Esophagus squamous epithelium (tissue), 4 donors: ENCODE measurements at regions not wholly inside any gene's neighbourhood (a gene's known extent, or its start where the extent isn't known, plus 50 kb on each side); places are given as distances from the start of the nearest gene placed in this dataset.

Experiments used
- CTCF ChIP-seq, 6 experiments: fragments of 450-650 bp in 4 of 6; fragments of 200-600 bp in 2 of 6; sonication (generic) in 2 of 6; IDR thresholded peaks; one replicate each; pipeline ENCODE4 v1.5.1; 2016 to 2019; ENCODE audit warnings: antibody characterized with exemption in 6 of 6, mild to moderate bottlenecking in 4 of 6, moderate library complexity in 4 of 6
- POLR2A ChIP-seq, 4 donors: fragments of 450-650 bp; IDR thresholded peaks; one replicate each; pipeline ENCODE4 v1.6.1; 2017; ENCODE audit warnings: antibody characterized with exemption in 4 of 4, mild to moderate bottlenecking in 4 of 4, moderate library complexity in 3 of 4

DNA sequence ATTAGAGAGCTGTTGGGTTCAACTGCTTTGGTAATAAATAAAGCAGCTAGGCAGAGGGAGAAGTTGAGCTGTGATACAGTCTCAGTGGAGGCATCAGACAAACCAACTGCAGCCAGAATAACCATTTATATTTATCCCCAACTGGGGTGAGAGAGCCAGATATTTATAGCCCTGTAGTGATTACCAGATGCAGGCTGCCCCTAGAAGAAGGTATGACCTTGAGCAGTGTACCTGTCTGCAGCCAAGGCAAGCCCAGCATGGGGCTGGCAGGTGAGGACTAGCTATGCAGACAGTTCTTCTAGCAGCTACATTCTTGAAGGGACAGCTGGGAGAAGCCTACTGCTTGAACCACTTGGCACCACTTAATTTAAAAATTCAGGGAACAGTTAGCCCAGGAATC, 144.4 kb upstream of the EPHA3 start:
- TF ChIP-seq CTCF (IDR thresholded peaks at IDR 0.05): no peak
- TF ChIP-seq POLR2A (IDR thresholded peaks at IDR 0.05): no peak
